ENCODE measurements at regions not wholly inside any gene's neighbourhood (a gene's known extent, or its start where the extent isn't known, plus 50 kb on each side); places are given as distances from the start of the nearest gene placed in this dataset.

- peak; percentile 35 for DNase-seq
These were observed 83.1 kb upstream of the STEAP1B start for GRCh38 chr7:22582863-22583622.

- DNase-seq, result no peak
These were observed 81.1 kb upstream of the STEAP1B start for GRCh38 chr7:22581099-22581498.

- no peak for DNase-seq
These were observed 80.0 kb upstream of the STEAP1B start for GRCh38 chr7:22579961-22580360.

GRCh38 chr7:22578007-22578733 is 78.2 kb upstream of the STEAP1B start:
- DNase-seq, result no peak

- no peak for DNase-seq
These were observed 77.5 kb upstream of the STEAP1B start for GRCh38 chr7:22577470-22578001.

GRCh38 chr7:22576612-22577469 is 76.9 kb upstream of the STEAP1B start:
- DNase-seq, result no peak

GRCh38 chr7:22574754-22575520 is 74.9 kb upstream of the STEAP1B start:
- DNase-seq, result no peak

- no peak for DNase-seq
These were observed 72.9 kb upstream of the STEAP1B start for GRCh38 chr7:22572937-22573336.

- DNase-seq, result no peak
These were observed 72.3 kb upstream of the STEAP1B start for GRCh38 chr7:22572292-22572691.

GRCh38 chr7:22571766-22572165 is 71.8 kb upstream of the STEAP1B start:
- DNase-seq, result no peak

- no peak for DNase-seq
These were observed 69.8 kb upstream of the STEAP1B start for GRCh38 chr7:22569586-22570321.

GRCh38 chr7:22566592-22566991 is 66.6 kb upstream of the STEAP1B start:
- no peak for DNase-seq

- no peak for DNase-seq
These were observed 66.2 kb upstream of the STEAP1B start for GRCh38 chr7:22566176-22566575.

GRCh38 chr7:22565315-22565811 is 65.4 kb upstream of the STEAP1B start:
- DNase-seq, result no peak

- DNase-seq, result no peak
These were observed 64.6 kb upstream of the STEAP1B start for GRCh38 chr7:22564511-22565045.

GRCh38 chr7:22563621-22564241 is 63.7 kb upstream of the STEAP1B start:
- DNase-seq, result no peak

- DNase-seq, result no peak
These were observed 63.1 kb upstream of the STEAP1B start for GRCh38 chr7:22563032-22563501.

GRCh38 chr7:22561895-22562593 is 62.1 kb upstream of the STEAP1B start:
- no peak for DNase-seq

GRCh38 chr7:22561321-22561811 is 61.4 kb upstream of the STEAP1B start:
- DNase-seq, result no peak

Measured in NCI-H2171 treated with DMSO at 0.1 percent for 48 hours (cell line).